Spleen (tissue), 11 donors: ENCODE measurements at regions not wholly inside any gene's neighbourhood (a gene's known extent, or its start where the extent isn't known, plus 50 kb on each side); places are given as distances from the start of the nearest gene placed in this dataset.

Experiments
- DNase-seq: peaks from one replicate; pipeline ENCODE4 v3.0.0-alpha.2; 2020
- H3K27ac ChIP-seq, 8 donors: fragments of 200-600 bp; sonication (generic) in 7 of 8; 1 replicate in 4 of 8; 2 replicates in 4 of 8; pipeline versions ENCODE4 v1.5.0 to v1.8.0; 2016 to 2021; ENCODE audit warnings: inconsistent platforms in 4 of 8, mild to moderate bottlenecking in 4 of 8, moderate library complexity in 1 of 8
- H3K27me3 ChIP-seq, 7 donors: fragments of 200-600 bp; sonication (generic) in 6 of 7; replicated peaks in 1 of 7; 1 replicate in 4 of 7; 2 replicates in 3 of 7; pipeline versions ENCODE4 v1.5.0 to v1.8.0; 2016 to 2021; ENCODE audit warnings: inconsistent platforms in 3 of 7, mild to moderate bottlenecking in 1 of 7
- H3K36me3 ChIP-seq, 6 donors: fragments of 200-600 bp; sonication (generic) in 5 of 6; 1 replicate in 4 of 6; 2 replicates in 2 of 6; pipeline versions ENCODE4 v1.5.0 to v1.8.0; 2016 to 2021; ENCODE audit warnings: inconsistent platforms in 2 of 6
- H3K4me1 ChIP-seq, 6 donors: fragments of 200-600 bp; sonication (generic) in 5 of 6; 1 replicate in 3 of 6; 2 replicates in 3 of 6; pipeline versions ENCODE4 v1.5.0 to v1.8.0; 2016 to 2021; ENCODE audit warnings: inconsistent platforms in 3 of 6
- H3K4me3 ChIP-seq, 8 donors: fragments of 200-600 bp; sonication (generic) in 7 of 8; 1 replicate in 4 of 8; 2 replicates in 4 of 8; pipeline versions ENCODE4 v1.5.0 to v1.8.0; 2016 to 2021; ENCODE audit warnings: inconsistent platforms in 4 of 8, mild to moderate bottlenecking in 4 of 8, moderate library complexity in 2 of 8
- H3K9me3 ChIP-seq, 8 donors: fragments of 200-600 bp; sonication (generic) in 7 of 8; 1 replicate in 4 of 8; 2 replicates in 4 of 8; pipeline versions ENCODE4 v1.5.0 to v1.8.0; 2016 to 2021; ENCODE audit warnings: inconsistent platforms in 4 of 8
- CTCF ChIP-seq, 11 experiments: fragments of 200-600 bp in 7 of 11; fragments of 450-650 bp in 4 of 11; sonication (generic) in 4 of 11; IDR thresholded peaks in 8 of 11; conservative IDR thresholded peaks in 3 of 11; 1 replicate in 7 of 11; 2 replicates in 4 of 11; pipeline versions ENCODE4 v1.4.0 to v1.8.0; 2016 to 2021; ENCODE audit warnings: antibody characterized with exemption in 11 of 11, inconsistent platforms in 4 of 11, mild to moderate bottlenecking in 1 of 11
- POLR2A ChIP-seq, 3 donors: fragments of 450-650 bp; IDR thresholded peaks; one replicate each; pipeline ENCODE4 v1.5.1; 2017; ENCODE audit warnings: antibody characterized with exemption in 3 of 3, mild to moderate bottlenecking in 1 of 3
- POLR2AphosphoS5 ChIP-seq, 3 donors: sonication (generic); formaldehyde crosslinking; IDR thresholded peaks; one replicate each; pipeline ENCODE4 v1.5.1; 2017; ENCODE audit warnings: antibody characterized with exemption in 3 of 3
- WGBS, 5 donors: extraction: QIAGEN DNeasy Blood & Tissue Kit in 3 of 5; methylation state at CpG; one replicate each; pipeline versions ENCODE4 v1.1.5 to v1.1.7; 2013 to 2018; 5-methylcytosine and 5-hydroxymethylcytosine counted together
- intact Hi-C: fragments of 100-400 bp; cut with DNase I; formaldehyde crosslinking; loops from one replicate; pipeline ENCODE4 v1.15.0; 2023; ENCODE audit warnings: low total_unique reads
- donor health status: healthy with polysubstance abuse.
- donor health status: DM: no; HTN: no; CAD: no; lungs with moderate emphysema.
- donor health status: DM: no; HTN: no; CAD: no.
- donor health status: Bipolar disorder and iron deficiency.
- donor health status: healthy.
- donor health status: DM: no; HTN: no; CAD: no.
- donor health status: DM: yes; HTN: yes; CAD: no.

- H3K4me3 ChIP-seq: no peak overlapping the region
- H3K27ac ChIP-seq: no peak overlapping the region
- WGBS, 5 donors: 42 to 57% (median 55%) methylated on average over 6 of the region's 6 CpGs
- intact Hi-C loops: no loop called here
- TF ChIP-seq POLR2A (IDR thresholded peaks at IDR 0.05): no peak
- no peak for TF ChIP-seq POLR2AphosphoS5 (IDR thresholded peaks at IDR 0.05)
- peak in 3 of 11 experiments; percentile 25 to 37 (median 30) for TF ChIP-seq CTCF (IDR thresholded peaks at IDR 0.05 in 8 of 11, conservative IDR thresholded peaks at IDR 0.05 in 3 of 11)
- H3K36me3 ChIP-seq: no peaks in the 10 kb centered on the region
- peaks cover 0 to 6% (median 0%) of the 10 kb centered on the region in 7 donors for H3K27me3 ChIP-seq
- no peak for DNase-seq
- H3K4me1 ChIP-seq: peaks cover 0 to 7% (median 0%) of the 10 kb centered on the region in 6 donors
- peaks cover 0 to 5% (median 0%) of the 10 kb centered on the region in 8 donors for H3K9me3 ChIP-seq
Measured at GRCh38 chr20:23200914-23201313, 114.8 kb upstream of the CD93 start.

GRCh38 chr20:23200413-23200812 lies 114.3 kb upstream of the CD93 start:
- Histone ChIP-seq H3K27ac (no peak overlapping the region), H3K9me3 (peaks cover 0 to 5% (median 0%) of the 10 kb centered on the region in 8 donors), H3K36me3 (no peaks in the 10 kb centered on the region), H3K4me1 (peaks cover 0 to 7% (median 0%) of the 10 kb centered on the region in 6 donors), H3K4me3 (no peak overlapping the region), H3K27me3 (peaks cover 0 to 6% (median 0%) of the 10 kb centered on the region in 7 donors)
- WGBS, 5 donors: 65 to 77% (median 73%) methylated on average over 12 of the region's 12 CpGs
- DNase-seq: no peak
- intact Hi-C loops: no loop called here
- TF ChIP-seq CTCF (IDR thresholded peaks at IDR 0.05 in 8 of 11, conservative IDR thresholded peaks at IDR 0.05 in 3 of 11): no peak
- no peak for TF ChIP-seq POLR2A (IDR thresholded peaks at IDR 0.05)
- TF ChIP-seq POLR2AphosphoS5 (IDR thresholded peaks at IDR 0.05): no peak

GRCh38 chr20:23199356-23199755 lies 113.2 kb upstream of the CD93 start:
- H3K4me3 ChIP-seq: no peak overlapping the region
- no peaks in the 10 kb centered on the region for H3K36me3 ChIP-seq
- H3K27me3 ChIP-seq: peaks cover 0 to 6% (median 0%) of the 10 kb centered on the region in 7 donors
- DNase-seq: no peak
- H3K4me1 ChIP-seq: peaks cover 0 to 7% (median 0%) of the 10 kb centered on the region in 6 donors
- H3K9me3 ChIP-seq: peaks cover 0 to 5% (median 0%) of the 10 kb centered on the region in 8 donors
- intact Hi-C loops: no loop called here
- no peak for TF ChIP-seq CTCF (IDR thresholded peaks at IDR 0.05 in 8 of 11, conservative IDR thresholded peaks at IDR 0.05 in 3 of 11)
- TF ChIP-seq POLR2A (IDR thresholded peaks at IDR 0.05): no peak
- TF ChIP-seq POLR2AphosphoS5 (IDR thresholded peaks at IDR 0.05): no peak
- WGBS, 5 donors: 88 to 96% (median 91%) methylated on average over 3 of the region's 3 CpGs
- H3K27ac ChIP-seq: no peak overlapping the region

- Histone ChIP-seq H3K4me1 (peaks cover 0 to 7% (median 0%) of the 10 kb centered on the region in 6 donors), H3K36me3 (no peaks in the 10 kb centered on the region), H3K27ac (no peak overlapping the region), H3K27me3 (peaks cover 0 to 6% (median 0%) of the 10 kb centered on the region in 7 donors), H3K9me3 (peaks cover 0 to 5% (median 0%) of the 10 kb centered on the region in 8 donors), H3K4me3 (no peak overlapping the region)
- no peak for DNase-seq
- intact Hi-C loops: no loop called here
- TF ChIP-seq POLR2AphosphoS5 (IDR thresholded peaks at IDR 0.05) (no peak), POLR2A (IDR thresholded peaks at IDR 0.05) (no peak), CTCF (IDR thresholded peaks at IDR 0.05 in 8 of 11, conservative IDR thresholded peaks at IDR 0.05 in 3 of 11) (no peak)
Measured at GRCh38 chr20:23198815-23199214, 112.7 kb upstream of the CD93 start.
